Keratinocyte (primary cell): ENCODE measurements at regions not wholly inside any gene's neighbourhood (a gene's known extent, or its start where the extent isn't known, plus 50 kb on each side); places are given as distances from the start of the nearest gene placed in this dataset.

Source experiments
- DNase-seq: peaks from one replicate; pipeline ENCODE4 v3.0.0-alpha.2; 2011; ENCODE audit warnings: low read depth, missing footprints, low spot score
- FAIRE-seq: peaks from 2 replicates; lab custom pipeline; 2011; peaks lifted over from hg19 to GRCh38; lab: Jason Lieb, UNC
- H2AFZ ChIP-seq: 2 replicates; pipeline ENCODE4 v1.6.0; 2012; ENCODE audit warnings: low read length, control low read depth, inconsistent platforms; ENCODE audit not compliant: control insufficient read depth
- H3K27ac ChIP-seq: 2 replicates; pipeline ENCODE4 v1.5.1; 2011; ENCODE audit warnings: low read length; ENCODE audit not compliant: control insufficient read depth, insufficient read depth
- H3K27me3 ChIP-seq: 3 replicates; pipeline ENCODE4 v1.6.0; 2011; ENCODE audit warnings: low read length; ENCODE audit not compliant: control insufficient read depth, insufficient read depth; ENCODE audit errors: extremely low read depth
- H3K36me3 ChIP-seq, 2 experiments: 2 replicates in 1 of 2; 3 replicates in 1 of 2; pipeline ENCODE4 v1.5.1; 2011; ENCODE audit warnings: low read length in 2 of 2, mild to moderate bottlenecking in 1 of 2; ENCODE audit not compliant: control insufficient read depth in 2 of 2, insufficient read depth in 2 of 2; ENCODE audit errors: extremely low read depth in 1 of 2
- H3K4me1 ChIP-seq: 3 replicates; pipeline ENCODE4 v1.5.1; 2011; ENCODE audit warnings: low read length; ENCODE audit not compliant: control insufficient read depth, insufficient read depth; ENCODE audit errors: extremely low read depth
- H3K4me2 ChIP-seq: 3 replicates; pipeline ENCODE4 v1.6.0; 2011; ENCODE audit warnings: low read depth, low read length; ENCODE audit not compliant: control insufficient read depth, insufficient read depth; ENCODE audit errors: extremely low read depth
- H3K4me3 ChIP-seq, 3 experiments: fragments of 200-600 bp in 1 of 3; sonication (generic) in 1 of 3; 2 replicates in 2 of 3; 3 replicates in 1 of 3; pipeline ENCODE4 v1.5.1; 2011 to 2016; ENCODE audit warnings: low read length in 3 of 3, mild to moderate bottlenecking in 3 of 3, control low read depth in 2 of 3, inconsistent platforms in 1 of 3, low read depth in 1 of 3, mixed read lengths in 1 of 3, mixed run types in 1 of 3, moderate library complexity in 1 of 3; ENCODE audit not compliant: control insufficient read depth in 2 of 3, insufficient read depth in 2 of 3; ENCODE audit errors: extremely low read depth in 1 of 3
- H3K79me2 ChIP-seq: 2 replicates; pipeline ENCODE4 v1.6.0; 2012; ENCODE audit warnings: low read length; ENCODE audit not compliant: control insufficient read depth, insufficient read depth
- H3K9ac ChIP-seq: 3 replicates; pipeline ENCODE4 v1.6.0; 2011; ENCODE audit warnings: low read length; ENCODE audit not compliant: control insufficient read depth, insufficient read depth; ENCODE audit errors: extremely low read depth
- H3K9me1 ChIP-seq: 3 replicates; pipeline ENCODE4 v1.6.0; 2011; ENCODE audit warnings: low read length; ENCODE audit not compliant: control insufficient read depth, insufficient read depth; ENCODE audit errors: extremely low read depth
- H3K9me3 ChIP-seq: 2 replicates; pipeline ENCODE4 v1.5.1; 2012; ENCODE audit warnings: low read depth, low read length; ENCODE audit not compliant: control insufficient read depth
- H4K20me1 ChIP-seq: 3 replicates; pipeline ENCODE4 v1.6.0; 2011; ENCODE audit warnings: low read length; ENCODE audit not compliant: control insufficient read depth, insufficient read depth; ENCODE audit errors: extremely low read depth
- EZH2 ChIP-seq: IDR thresholded peaks from one replicate; pipeline ENCODE4 v1.6.1; 2012; ENCODE audit warnings: inconsistent platforms, mild to moderate bottlenecking, low read length, moderate library complexity
- dilution Hi-C: fragments of 300-500 bp; cut with MboI; formaldehyde crosslinking; loops from one replicate; pipeline ENCODE4 v1.7.0; 2020; ENCODE audit warnings: low sequenced_read_pairs; ENCODE audit not compliant: extremely low pct_ligation_motif_present
- TF ChIP-seq, protein P1 (sequence below), 3 experiments: IDR thresholded peaks in 1 of 3; conservative IDR thresholded peaks in 1 of 3; optimal IDR thresholded peaks in 1 of 3; 2 replicates in 2 of 3; 3 replicates in 1 of 3; pipeline versions ENCODE3 to v1.5.1; 2011; ENCODE audit warnings: low read length in 3 of 3, mild to moderate bottlenecking in 3 of 3, moderate library complexity in 2 of 3, control low read depth in 1 of 3, inconsistent platforms in 1 of 3; ENCODE audit not compliant: insufficient read depth in 2 of 3; ENCODE audit errors: extremely low read depth in 1 of 3

DNA sequence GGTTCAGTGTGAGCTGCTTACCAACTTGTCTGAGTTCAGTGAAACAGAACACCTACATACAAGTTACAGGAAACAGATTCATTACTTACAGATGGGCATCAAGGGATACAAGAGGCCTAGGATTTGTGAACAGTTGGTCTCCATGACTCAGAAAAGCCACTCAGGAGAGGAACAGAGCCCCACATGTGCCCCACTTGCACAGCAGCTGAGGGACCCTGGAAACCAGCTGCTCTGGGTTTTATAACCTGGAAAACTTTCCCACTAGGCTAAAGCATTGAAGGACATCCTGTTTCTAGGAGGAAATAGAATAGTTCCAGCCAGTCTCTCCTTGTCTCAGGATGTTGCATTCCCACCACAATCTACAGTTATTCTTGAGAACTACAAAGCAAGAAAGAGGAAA lies 530.0 kb downstream of the ZNF804A start:
- H2AFZ ChIP-seq, result no peak overlapping the region
- no peak for TF ChIP-seq EZH2
- TF ChIP-seq, protein P1, sequence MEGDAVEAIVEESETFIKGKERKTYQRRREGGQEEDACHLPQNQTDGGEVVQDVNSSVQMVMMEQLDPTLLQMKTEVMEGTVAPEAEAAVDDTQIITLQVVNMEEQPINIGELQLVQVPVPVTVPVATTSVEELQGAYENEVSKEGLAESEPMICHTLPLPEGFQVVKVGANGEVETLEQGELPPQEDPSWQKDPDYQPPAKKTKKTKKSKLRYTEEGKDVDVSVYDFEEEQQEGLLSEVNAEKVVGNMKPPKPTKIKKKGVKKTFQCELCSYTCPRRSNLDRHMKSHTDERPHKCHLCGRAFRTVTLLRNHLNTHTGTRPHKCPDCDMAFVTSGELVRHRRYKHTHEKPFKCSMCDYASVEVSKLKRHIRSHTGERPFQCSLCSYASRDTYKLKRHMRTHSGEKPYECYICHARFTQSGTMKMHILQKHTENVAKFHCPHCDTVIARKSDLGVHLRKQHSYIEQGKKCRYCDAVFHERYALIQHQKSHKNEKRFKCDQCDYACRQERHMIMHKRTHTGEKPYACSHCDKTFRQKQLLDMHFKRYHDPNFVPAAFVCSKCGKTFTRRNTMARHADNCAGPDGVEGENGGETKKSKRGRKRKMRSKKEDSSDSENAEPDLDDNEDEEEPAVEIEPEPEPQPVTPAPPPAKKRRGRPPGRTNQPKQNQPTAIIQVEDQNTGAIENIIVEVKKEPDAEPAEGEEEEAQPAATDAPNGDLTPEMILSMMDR (optimal IDR thresholded peaks at IDR 0.05 in 1 of 3, IDR thresholded peaks at IDR 0.05 in 1 of 3, conservative IDR thresholded peaks at IDR 0.05 in 1 of 3; ENCODE audit: extremely low read depth in 1 of 3, insufficient read depth in 2 of 3, low read length in 3 of 3), result no peak
- H3K4me1 ChIP-seq, result no peaks in the 10 kb centered on the region
- dilution Hi-C loops, result no loop called here
- no peak overlapping the region for H3K27ac ChIP-seq
- H3K27me3 ChIP-seq, result no peaks in the 10 kb centered on the region
- H3K79me2 ChIP-seq, result no peaks in the 10 kb centered on the region
- H3K9me1 ChIP-seq, result no peaks in the 10 kb centered on the region
- H3K36me3 ChIP-seq, result no peaks in the 10 kb centered on the region
- DNase-seq (no peak), FAIRE-seq (no peak)
- no peak overlapping the region for H3K4me2 ChIP-seq
- no peaks in the 10 kb centered on the region for H4K20me1 ChIP-seq
- H3K9me3 ChIP-seq, result no peaks in the 10 kb centered on the region
- H3K9ac ChIP-seq, result no peak overlapping the region
- no peak overlapping the region for H3K4me3 ChIP-seq

DNA sequence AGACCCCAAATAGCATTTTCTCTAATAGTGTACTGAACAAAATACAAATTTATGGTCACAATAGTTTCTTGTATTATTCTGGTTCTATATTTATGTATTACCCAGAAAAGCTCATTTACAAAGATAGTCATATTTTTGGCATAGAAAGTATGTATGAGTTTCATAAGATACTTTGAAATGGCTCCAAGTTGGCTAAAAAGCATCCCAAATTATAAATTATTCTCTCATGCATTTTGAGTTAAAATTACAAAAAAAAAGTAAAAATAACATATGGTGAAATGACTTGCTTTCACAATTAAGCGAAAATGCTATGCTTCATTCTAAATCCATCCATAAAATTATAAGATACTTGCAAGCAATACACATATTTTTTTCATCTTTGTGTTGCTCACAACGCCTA lies 530.7 kb downstream of the ZNF804A start:
- Histone ChIP-seq H2AFZ (no peak overlapping the region), H3K27ac (no peak overlapping the region), H3K4me1 (no peaks in the 10 kb centered on the region), H3K9me1 (no peaks in the 10 kb centered on the region), H3K4me2 (no peak overlapping the region), H3K9me3 (no peaks in the 10 kb centered on the region), H3K79me2 (no peaks in the 10 kb centered on the region), H3K27me3 (no peaks in the 10 kb centered on the region), H3K4me3 (no peak overlapping the region), H3K36me3 (no peaks in the 10 kb centered on the region), H4K20me1 (no peaks in the 10 kb centered on the region), H3K9ac (no peak overlapping the region)
- dilution Hi-C loops, result no loop called here
- no peak for DNase-seq
- TF ChIP-seq, protein P1 (optimal IDR thresholded peaks at IDR 0.05 in 1 of 3, IDR thresholded peaks at IDR 0.05 in 1 of 3, conservative IDR thresholded peaks at IDR 0.05 in 1 of 3; ENCODE audit: extremely low read depth in 1 of 3, insufficient read depth in 2 of 3, low read length in 3 of 3), result no peak
- FAIRE-seq, result no peak
